AG04449 (cell line): ENCODE measurements at regions not wholly inside any gene's neighbourhood (a gene's known extent, or its start where the extent isn't known, plus 50 kb on each side); places are given as distances from the start of the nearest gene placed in this dataset.
"Not testable (repeated sequence)": the region's sequence is repeated elsewhere in the genome, so short reads cannot be mapped to it uniquely, and the experiment has no call there.

Experiments
- CTCF ChIA-PET: fragments of 350-600 bp; formaldehyde crosslinking; extraction: SDS; loops from one replicate; lab custom pipeline; 2021; ENCODE audit warnings: antibody characterized with exemption; lab: Yijun Ruan, JAX
- POLR2A ChIA-PET: fragments of 400-600, 350-600 bp; formaldehyde crosslinking; extraction: SDS; loops from one replicate; lab custom pipeline; 2020; ENCODE audit warnings: antibody characterized with exemption, inconsistent platforms; lab: Yijun Ruan, JAX
- DNase-seq: peaks from one replicate; pipeline ENCODE4 v3.0.0-alpha.2; 2010; ENCODE audit warnings: low read depth, low spot score
- H3K4me3 ChIP-seq: 2 replicates; pipeline ENCODE4 v1.5.1; 2011; ENCODE audit warnings: low read depth, mild to moderate bottlenecking, control low read depth, low read length
- CTCF ChIP-seq: IDR thresholded peaks from one replicate; pipeline ENCODE4 v1.5.1; 2011; ENCODE audit warnings: mild to moderate bottlenecking, moderate library complexity, low read length, control low read depth, inconsistent platforms; ENCODE audit not compliant: insufficient read depth; ENCODE audit errors: missing control alignments

GRCh38 chr5:30479104-30479503 is 714.4 kb upstream of the CDH6 start:
- POLR2A ChIA-PET = no interaction called here
- no peak for DNase-seq
- no peak overlapping the region for H3K4me3 ChIP-seq
- CTCF ChIA-PET = no interaction called here
- TF ChIP-seq CTCF = no peak

GRCh38 chr5:30475429-30475828 is 718.1 kb upstream of the CDH6 start:
- no peak for DNase-seq
- ChIA-PET CTCF (no interaction called here), POLR2A (no interaction called here)
- TF ChIP-seq CTCF = no peak
- H3K4me3 ChIP-seq = no peak overlapping the region

GRCh38 chr5:30469691-30470090 is 723.8 kb upstream of the CDH6 start:
- H3K4me3 ChIP-seq = no peak overlapping the region
- DNase-seq = no peak
- TF ChIP-seq CTCF = no peak
- POLR2A ChIA-PET = no interaction called here
- CTCF ChIA-PET = no interaction called here

- DNase-seq = no peak
- H3K4me3 ChIP-seq = no peak overlapping the region
- ChIA-PET POLR2A (no interaction called here), CTCF (no interaction called here)
- TF ChIP-seq CTCF = no peak
Measured at GRCh38 chr5:30458681-30459080, 734.8 kb upstream of the CDH6 start.

- CTCF ChIA-PET, POLR2A ChIA-PET, H3K4me3 ChIP-seq, DNase-seq: not testable (repeated sequence)
Measured at GRCh38 chr5:30455484-30455883, 738.0 kb upstream of the CDH6 start.

GRCh38 chr5:30453168-30453567 is 740.3 kb upstream of the CDH6 start:
- TF ChIP-seq CTCF = no peak
- ChIA-PET POLR2A (no interaction called here), CTCF (no interaction called here)
- H3K4me3 ChIP-seq = no peak overlapping the region
- DNase-seq = no peak

- CTCF ChIA-PET = no interaction called here
- POLR2A ChIA-PET = no interaction called here
- no peak overlapping the region for H3K4me3 ChIP-seq
- TF ChIP-seq CTCF = no peak
- DNase-seq = no peak
Measured at GRCh38 chr5:30450153-30450552, 743.3 kb upstream of the CDH6 start.
